Epithelial cell of esophagus (primary cell): ENCODE measurements at regions not wholly inside any gene's neighbourhood (a gene's known extent, or its start where the extent isn't known, plus 50 kb on each side); places are given as distances from the start of the nearest gene placed in this dataset.

Experiments used
- DNase-seq: peaks from one replicate; pipeline ENCODE4 v3.0.0; 2010; ENCODE audit warnings: low read depth
- H3K4me3 ChIP-seq: 2 replicates; pipeline ENCODE4 v1.5.1; 2011; ENCODE audit warnings: mild to moderate bottlenecking, low read length, control low read depth
- TF ChIP-seq, protein P1 (sequence below): IDR thresholded peaks from 2 replicates; pipeline ENCODE4 v1.5.1; 2011; ENCODE audit warnings: low read depth, mild to moderate bottlenecking, low read length, control low read depth, inconsistent platforms; ENCODE audit not compliant: insufficient read depth; ENCODE audit errors: missing control alignments

DNA sequence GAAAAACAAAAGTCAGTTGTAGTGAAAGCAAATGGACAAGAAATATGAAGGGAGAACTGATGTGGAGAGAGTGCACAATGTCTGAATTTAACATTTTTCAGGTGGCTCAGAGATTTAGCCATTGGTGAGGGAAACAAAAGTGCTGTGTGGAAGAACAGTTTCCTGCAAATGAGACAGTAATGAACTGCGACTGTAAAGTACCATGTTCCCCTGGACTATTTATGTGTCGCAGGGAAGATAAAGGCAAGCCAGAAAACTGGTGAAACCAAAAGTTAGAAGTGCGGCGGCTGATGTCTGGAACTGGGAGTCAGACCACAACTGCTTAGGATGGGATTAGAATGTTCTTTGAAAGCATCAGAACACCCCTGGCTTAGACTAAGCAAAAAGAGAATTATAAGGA, 905.1 kb upstream of the MAN1A1 start:
- TF ChIP-seq, protein P1, sequence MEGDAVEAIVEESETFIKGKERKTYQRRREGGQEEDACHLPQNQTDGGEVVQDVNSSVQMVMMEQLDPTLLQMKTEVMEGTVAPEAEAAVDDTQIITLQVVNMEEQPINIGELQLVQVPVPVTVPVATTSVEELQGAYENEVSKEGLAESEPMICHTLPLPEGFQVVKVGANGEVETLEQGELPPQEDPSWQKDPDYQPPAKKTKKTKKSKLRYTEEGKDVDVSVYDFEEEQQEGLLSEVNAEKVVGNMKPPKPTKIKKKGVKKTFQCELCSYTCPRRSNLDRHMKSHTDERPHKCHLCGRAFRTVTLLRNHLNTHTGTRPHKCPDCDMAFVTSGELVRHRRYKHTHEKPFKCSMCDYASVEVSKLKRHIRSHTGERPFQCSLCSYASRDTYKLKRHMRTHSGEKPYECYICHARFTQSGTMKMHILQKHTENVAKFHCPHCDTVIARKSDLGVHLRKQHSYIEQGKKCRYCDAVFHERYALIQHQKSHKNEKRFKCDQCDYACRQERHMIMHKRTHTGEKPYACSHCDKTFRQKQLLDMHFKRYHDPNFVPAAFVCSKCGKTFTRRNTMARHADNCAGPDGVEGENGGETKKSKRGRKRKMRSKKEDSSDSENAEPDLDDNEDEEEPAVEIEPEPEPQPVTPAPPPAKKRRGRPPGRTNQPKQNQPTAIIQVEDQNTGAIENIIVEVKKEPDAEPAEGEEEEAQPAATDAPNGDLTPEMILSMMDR: no peak
- no peak overlapping the region for H3K4me3 ChIP-seq
- DNase-seq: no peak

DNA sequence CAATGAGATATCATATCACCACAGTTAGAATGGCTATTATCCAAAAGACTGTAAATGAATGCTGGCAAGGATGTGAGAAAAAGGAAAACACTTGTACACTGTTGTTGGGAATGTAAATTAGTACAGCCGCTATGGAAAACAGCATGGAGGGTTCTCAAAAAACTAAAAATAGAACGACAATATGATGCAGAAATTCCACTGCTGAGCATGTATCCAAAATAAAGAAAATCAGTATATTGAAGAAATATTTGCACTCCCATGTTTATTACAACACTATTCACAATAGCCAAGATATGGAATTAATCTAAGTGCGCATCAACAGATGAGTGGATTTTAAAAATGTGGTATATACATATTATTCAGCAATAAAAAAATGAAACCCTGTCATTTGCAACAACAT, 898.9 kb upstream of the MAN1A1 start:
- TF ChIP-seq, protein P1: no peak
- no peak for DNase-seq
- H3K4me3 ChIP-seq: no peak overlapping the region

DNA sequence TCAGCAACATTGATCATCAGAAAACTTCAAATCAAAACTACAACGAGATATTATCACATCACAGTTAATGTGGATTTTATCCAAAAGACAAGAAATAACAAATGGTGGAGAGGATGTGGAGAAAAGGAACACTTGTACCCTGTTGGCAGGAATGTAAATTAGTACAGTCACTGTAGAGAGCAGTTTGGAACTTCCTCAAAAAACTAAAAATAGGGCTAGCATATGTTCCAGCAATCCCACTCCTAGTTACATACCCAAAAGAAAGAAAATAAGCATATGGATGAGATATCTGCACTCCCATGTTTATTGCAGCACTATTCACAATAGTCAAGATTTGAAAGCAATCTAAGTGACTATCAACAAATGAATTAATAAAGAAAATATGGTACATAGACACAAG, 887.7 kb upstream of the MAN1A1 start:
- H3K4me3 ChIP-seq: no peak overlapping the region
- no peak for DNase-seq
- TF ChIP-seq, protein P1: no peak

DNA sequence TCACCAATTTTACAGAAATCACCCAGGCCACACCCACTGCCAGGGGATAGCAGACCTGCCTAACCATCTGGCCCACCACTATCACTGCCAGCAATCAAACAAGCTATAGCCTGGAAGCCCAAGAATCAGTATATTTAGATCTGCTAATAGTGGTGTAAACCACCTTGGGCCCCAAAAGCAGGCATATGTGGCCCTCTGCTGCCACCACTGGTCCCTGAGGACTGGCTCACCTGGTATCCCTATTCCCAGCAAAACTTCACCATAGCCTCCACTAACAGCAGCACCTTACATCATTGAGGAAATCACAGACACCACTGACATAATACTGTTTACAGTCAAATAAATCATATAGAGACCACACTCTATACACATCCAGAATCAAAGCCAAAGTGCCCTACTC, 880.4 kb upstream of the MAN1A1 start:
- TF ChIP-seq, protein P1: peak; percentile 39
- peak; percentile 24 for DNase-seq
- H3K4me3 ChIP-seq: no peak overlapping the region

DNA sequence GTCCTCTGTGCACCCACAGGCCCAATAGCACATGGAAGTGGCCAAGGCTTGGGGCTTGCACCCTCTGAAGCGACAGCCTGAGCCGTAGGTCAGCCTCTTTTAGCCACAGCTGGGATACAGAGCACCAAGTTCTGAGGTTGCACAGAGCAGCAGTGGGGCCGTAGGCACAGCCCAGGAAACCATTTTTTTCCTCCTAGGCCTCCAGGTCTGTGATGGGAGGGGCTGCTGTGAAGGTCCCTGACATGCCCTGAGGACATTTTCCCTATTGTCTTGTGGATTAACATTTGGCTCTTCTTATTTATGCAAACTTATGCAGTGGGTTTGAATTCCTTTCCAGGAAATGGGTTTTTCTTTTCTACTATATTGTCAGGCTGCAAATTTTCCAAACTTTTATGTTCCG, 878.7 kb upstream of the MAN1A1 start:
- H3K4me3 ChIP-seq: no peak overlapping the region
- DNase-seq: no peak
- TF ChIP-seq, protein P1: no peak

DNA sequence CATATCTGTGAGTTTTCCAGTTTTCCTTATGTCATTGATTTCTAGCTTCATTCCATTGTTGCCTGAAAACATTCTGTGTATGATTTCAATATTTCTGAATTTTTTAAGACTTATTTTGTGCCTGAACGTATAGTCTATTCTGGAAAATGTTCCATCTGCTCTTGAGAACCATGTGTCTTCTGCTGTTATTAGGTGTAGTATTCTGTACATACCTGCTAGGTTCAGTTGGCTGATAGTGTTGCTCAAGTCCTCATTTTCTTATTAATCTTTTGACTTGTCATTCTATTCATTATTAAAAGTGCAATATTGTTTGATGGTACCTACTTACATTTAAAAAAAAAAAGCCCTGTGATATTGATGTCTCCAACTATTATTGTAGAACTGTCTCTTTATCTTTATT, 869.8 kb upstream of the MAN1A1 start:
- no peak for DNase-seq
- H3K4me3 ChIP-seq: no peak overlapping the region
- TF ChIP-seq, protein P1: no peak

DNA sequence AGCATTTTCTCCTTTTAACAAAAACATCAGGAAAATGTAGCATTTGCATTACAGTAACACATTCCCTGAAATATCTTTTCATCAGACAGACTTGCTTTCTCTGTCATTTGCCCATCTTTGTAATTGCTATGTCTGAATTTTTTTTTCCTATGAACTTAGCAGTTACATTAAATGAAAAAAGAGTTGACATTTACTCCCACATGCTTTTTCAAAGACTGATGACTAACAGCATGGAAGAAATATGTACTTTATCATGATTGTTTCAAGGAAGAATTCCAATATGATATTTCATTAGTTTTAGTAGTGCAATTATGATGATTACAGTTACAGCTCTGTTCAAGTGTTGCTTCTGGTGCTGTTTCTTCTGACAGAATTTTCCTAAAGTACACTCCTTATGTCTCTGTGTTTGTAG, 864.5 kb upstream of the MAN1A1 start:
- DNase-seq: peak; percentile 17
- H3K4me3 ChIP-seq: no peak overlapping the region
- TF ChIP-seq, protein P1: no peak
